ENCODE measurements at regions not wholly inside any gene's neighbourhood (a gene's known extent, or its start where the extent isn't known, plus 50 kb on each side); places are given as distances from the start of the nearest gene placed in this dataset.

DNA sequence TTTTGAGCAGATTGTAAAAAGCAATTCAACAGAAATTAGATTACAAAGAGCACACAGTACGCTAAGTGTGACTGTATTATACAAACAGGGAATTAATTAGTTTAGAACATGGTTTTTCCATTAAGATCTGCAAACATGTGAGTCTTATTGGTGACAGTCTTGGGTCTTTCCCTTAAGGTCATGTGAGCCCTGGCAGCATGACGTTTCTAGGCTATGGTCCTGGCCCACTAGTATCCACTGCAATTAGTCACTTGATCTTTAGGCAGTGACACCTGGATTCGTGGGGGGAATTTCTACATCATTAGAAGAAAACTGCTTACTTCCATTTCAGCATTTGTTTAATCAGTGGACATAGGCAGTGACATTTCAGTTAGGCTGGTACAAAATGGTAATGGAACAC, 360.2 kb upstream of the NR2F2 start:
- no peak for DNase-seq (ENCODE audit: low read depth)

DNA sequence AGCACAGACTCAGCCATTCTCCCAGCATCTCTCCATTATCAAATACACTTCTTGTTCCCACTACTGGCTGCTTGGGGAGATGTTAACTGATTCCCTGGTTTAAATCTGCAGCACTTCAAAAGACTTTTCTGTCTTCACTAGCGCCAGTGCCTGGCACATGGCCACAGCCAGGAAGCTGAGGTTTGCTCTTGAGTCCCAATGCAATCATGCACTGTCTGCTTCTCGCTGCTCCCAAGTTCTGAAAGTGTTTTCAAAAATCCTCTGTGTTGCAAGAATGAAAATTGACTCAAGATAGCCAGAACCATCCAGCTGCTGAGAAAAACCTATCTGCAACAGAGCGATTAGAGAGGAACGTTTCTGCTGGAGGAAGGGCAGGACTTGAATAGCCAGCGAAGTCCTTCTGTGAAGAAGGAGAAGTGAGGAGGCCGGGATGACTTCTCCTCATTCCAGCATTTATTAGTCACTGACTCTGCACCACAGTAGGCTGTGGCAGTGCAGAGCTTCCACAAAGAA, 358.4 kb upstream of the NR2F2 start:
- peak; percentile 29 for DNase-seq (ENCODE audit: low read depth)

DNA sequence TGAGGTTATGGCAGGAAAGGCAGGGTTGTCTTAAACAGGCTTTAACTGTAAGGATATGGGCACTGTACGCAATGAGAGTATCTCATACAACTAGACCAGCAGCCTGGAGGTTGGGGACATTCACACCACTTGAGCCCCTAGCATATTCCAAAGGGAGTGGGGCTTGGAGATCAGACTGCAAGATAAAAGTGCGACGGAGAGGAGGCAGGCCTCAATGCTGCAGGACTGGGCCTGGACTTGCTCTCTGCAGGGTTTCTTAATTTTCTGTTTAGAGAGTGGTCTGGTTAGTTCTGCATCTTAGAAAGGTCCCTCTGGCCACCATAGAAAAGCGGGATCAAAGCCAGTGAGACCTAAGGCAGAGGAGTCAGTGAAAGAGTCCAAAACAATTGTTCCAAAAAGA, 357.7 kb upstream of the NR2F2 start:
- no peak for DNase-seq (ENCODE audit: low read depth)

DNA sequence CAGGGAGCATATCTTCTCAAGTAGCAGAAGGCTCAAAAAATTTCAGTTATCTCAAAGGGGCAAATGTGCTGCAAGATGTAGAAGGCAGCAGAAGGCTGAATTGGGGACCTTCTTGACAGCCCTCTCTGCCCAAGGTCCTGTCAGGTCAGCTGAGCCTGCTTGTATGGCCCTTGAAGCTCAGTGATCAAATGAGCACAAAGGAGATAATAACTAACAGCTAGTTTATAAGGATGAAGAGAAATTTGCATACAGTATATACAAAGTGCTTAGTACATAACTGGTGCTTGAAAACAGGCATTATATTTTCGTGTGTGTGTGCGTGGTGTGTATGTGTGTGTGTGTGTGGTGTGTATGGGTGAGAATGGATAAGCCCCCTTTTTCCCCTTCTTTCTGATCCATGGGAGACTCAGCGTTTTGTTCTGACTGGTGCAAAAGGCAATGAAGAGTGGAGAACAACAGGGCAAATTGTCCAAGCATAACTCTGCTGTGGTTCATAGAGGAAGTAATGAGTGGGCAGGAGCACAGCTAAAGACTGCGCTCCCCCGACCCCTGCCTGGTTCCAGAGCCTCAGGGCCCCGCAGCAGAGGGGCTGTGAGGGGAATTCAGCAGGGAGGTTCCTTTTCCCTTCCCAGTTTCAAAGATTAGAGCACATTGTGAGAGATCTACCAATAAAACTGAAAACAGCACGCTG, 356.8 kb upstream of the NR2F2 start:
- DNase-seq (ENCODE audit: low read depth), result no peak

DNA sequence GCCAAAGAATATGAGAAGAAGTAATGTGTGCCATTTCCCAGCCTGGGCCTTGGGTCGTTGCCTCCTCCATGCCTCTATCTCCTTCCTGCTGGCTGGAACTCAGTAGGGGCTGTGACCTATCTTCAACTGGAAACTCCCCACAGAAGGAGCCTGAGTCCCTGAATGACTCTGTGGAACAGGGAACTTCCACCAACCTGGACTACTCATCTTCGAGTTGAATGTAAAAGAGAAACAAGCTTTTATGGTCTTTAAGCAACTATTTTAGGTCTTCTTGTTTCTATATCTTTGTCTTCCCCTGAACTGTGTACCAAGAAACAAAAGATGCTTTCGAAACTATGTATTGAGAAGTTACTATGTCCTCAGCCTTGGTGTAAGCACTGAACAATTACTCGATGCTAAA, 355.3 kb upstream of the NR2F2 start:
- DNase-seq (ENCODE audit: low read depth), result no peak

DNA sequence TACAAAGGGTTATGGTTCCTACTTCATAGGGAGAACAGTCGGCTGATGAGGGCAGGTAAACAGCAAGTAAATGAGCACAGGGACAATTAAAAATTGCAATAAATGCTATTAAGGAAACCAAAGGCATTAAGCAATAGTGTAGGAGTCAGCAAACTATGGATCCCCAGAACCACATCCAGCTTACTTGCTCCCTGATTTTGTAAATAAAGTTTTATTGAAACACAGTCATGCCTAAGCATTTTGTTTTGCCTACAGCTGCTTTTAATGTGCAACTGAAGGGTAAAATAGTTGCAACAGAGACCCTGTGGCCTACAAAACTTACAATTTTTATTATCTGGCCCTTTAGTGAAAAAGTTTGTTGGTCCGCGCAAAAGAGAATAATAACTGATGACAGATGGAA, 351.2 kb upstream of the NR2F2 start:
- DNase-seq (ENCODE audit: low read depth), result no peak

DNA sequence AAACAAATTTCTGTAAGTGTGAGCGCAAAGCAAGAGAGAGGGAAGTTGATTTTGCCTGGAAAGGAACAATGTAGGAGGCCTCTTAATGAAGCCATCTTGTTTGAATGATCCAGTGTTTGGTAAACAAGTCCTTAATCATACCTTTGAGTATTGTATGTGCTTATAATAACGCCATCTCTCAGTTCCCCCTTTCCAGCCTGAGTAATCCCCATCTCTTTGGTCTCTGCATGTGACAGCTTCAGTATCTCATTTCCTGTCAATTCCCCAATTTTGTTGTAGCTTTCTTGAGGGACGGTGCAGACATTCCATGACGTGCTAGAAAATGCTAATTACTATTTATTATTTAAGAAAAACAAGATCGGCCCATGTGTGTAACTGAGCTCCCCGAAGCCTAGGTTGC, 349.3 kb upstream of the NR2F2 start:
- no peak for DNase-seq (ENCODE audit: low read depth)

DNA sequence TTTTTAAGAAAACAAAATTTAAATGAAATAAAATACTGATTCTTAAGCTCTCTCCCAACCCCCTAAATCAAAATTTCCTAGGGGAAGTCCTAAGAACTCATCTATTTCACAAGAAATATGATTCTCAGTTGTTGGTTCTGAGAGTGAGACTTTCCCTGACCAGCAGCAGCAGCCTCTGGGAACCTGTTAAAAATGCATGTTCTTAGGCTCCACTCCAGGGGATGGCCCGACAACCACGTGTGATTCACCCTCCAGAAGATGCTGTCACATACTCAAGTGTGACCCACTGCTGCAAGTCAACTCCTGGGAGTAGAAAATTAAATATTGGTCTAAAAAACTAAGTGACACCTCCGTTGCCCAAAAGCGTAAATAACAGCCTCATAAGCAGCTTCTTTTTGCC, 343.2 kb upstream of the NR2F2 start:
- no peak for DNase-seq (ENCODE audit: low read depth)

DNA sequence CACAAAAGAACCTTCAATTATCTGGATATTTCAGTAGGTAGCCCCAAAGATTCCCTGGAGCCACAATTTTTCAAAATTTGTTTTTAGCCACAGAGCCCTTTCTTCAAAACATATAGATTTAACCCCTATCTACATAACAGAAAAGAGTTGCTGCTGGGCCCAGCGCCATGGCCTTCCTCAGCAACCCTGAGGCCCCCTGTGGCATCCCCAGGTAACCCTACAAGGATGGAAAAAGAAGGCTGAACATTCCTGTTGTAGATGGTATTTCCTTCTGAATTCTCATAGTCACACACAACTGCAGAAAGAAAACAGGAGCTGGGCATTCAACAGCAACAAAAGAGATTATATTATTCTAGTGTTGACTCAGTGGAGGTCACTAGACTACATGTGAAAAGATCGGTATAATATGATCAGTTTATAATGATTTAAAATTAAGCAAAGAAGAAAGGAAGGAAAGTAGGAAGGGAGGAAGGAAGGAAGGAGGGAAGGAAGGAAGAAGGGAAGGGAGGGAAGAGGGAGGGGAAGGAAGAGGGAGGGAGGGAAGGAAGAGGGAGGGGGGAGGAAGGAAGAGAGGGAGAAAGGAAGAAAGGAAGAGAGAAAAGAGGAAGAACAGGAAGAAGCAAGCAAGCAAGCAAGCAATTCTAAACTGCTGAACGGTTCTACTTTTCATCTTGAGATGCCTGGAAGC, 342.5 kb upstream of the NR2F2 start:
- no peak for DNase-seq (ENCODE audit: low read depth)

DNA sequence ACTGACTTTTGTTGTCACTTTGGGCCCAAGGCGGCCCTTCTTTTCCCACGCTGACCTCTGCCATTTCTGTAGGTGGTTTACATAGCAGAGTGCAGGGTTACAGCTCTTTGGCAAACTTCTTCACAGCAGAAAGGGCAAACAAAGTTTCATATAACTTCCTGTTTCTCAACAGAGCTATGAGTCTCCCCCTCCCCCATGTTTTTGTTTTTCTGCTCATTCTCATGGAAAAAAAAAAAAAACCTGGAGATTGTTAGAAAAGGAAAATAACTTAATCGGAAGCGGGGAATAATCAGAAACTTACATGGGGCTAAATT, 342.0 kb upstream of the NR2F2 start:
- DNase-seq (ENCODE audit: low read depth), result no peak

DNA sequence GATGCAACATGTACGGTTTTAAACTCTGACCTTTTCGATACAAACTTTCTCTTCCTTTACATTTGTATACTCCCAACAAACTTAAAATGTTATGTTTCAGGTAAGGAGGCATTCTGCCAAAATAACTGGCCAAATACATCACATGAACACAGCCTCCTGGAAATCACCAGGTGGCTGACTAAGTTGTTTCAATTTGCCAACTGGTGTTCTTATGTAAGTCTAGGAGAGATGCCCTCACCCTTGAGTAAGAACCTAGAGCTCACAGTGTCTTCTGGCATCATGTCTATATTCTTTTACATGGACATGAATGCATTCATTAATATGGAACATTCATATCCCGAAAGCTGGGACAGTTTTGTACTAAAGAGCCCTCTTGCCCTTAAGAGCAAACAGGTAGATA, 341.1 kb upstream of the NR2F2 start:
- DNase-seq (ENCODE audit: low read depth), result no peak

DNA sequence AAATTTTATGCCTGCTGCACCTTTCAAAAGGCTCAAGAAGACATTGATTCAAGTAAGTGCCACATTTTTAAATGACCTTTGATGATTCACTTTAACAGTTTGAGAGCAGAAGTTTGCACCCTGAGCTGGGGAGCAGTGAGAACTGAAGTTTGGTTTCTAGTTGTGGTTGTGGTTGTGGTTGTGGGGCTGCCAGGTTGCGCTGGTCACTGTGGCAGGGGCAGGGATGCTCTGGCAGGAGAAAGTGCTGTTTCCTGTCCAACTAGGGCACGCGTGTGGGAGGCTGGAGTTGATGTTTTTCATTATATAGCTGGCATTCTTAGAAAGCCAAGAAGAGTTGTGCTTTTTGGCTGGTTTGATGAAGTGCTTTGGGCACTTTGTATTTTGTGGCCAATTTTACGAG, 339.7 kb upstream of the NR2F2 start:
- no peak for DNase-seq (ENCODE audit: low read depth)

DNA sequence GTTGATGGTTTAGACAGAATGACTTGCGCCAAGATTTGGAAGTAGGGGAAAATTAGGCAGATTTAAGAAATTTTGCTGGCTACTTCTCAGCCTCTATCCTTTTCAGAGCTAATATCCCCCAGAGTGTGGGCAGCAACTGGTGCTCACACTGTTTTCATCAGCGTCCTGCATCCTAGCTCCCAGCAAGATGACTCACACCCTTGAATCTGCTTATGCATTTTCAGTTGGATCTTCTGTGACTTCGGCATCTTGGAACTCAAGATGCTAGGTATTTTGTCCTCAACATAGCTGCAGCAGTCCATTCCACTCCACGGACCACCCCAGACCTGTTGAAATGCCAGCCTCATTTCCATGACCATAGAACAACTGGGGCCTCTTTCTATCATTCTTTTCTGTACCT, 336.1 kb upstream of the NR2F2 start:
- DNase-seq (ENCODE audit: low read depth), result no peak

DNA sequence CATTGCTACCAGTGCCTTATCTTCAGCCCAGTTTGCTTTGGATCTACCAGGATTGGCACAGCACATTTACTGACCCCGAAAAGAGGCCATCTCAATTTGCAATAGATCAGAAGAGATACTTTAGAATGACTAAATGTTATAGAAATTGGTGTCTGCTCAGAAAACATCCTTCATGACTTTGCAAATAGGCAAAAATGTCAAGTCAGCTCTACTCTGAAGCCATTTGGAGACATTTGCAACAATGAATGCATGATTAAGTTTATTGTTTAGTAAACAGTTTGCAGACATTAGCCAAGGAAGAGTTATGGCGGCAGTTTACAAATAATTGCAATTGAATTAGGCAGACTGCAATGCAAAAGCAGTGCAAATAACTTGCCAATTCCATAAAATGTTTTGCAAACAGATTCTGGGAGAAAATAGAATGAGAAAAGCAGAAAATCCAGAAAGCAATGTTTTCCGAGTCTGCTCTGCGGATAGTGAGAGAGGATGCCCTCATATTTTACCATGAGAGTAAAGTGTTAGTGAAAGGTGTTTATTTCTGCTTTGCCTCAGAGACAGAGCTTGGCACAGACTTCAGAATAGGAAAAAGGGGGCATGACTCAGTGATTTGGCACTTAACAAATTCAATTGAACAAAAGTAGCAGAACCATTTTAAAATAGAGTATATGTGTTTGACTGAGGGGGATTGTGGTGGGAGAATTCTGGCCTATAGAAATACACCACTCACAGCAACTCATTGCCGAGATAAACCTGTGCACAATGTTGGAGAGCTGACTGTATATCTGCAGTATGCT, 334.9 kb upstream of the NR2F2 start:
- DNase-seq (ENCODE audit: low read depth), result no peak

DNA sequence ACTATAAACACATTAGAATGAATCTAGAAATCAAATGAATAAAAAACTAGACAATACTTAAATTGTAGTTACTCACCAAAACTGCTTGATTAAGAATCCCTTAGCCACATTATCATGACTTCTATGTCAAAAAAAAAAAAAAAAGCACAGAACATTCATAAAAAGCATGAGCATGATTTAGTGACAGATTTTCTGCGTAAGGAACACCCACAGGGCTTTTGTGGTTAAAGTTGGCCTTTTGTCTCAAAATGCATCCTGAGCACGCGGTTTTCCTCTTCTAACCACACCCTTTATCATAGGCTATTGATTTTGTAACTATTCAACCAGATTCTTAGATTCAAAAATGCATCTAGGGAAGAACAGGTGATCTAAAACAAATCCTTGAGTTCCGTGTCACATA, 334.0 kb upstream of the NR2F2 start:
- DNase-seq (ENCODE audit: low read depth), result no peak

DNA sequence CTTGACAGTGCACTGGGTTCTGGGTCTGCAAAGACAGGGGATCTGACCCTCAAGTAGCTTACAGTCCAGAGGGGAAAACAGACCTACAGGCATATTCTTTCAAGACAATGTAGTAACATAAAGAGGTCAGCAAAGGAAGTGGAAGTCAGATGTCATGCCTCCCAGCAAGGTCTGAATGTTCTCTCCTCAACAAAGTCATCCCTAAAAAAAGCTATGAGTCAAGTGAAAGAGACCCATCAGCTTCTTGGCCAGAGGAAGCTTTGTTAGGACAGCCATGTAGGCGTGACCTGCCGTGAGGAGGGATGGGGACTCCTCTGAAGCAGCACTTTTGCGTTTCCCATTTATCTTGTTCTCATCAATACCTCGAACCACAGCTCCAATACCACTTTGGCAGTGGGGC, 331.6 kb upstream of the NR2F2 start:
- no peak for DNase-seq (ENCODE audit: low read depth)

DNA sequence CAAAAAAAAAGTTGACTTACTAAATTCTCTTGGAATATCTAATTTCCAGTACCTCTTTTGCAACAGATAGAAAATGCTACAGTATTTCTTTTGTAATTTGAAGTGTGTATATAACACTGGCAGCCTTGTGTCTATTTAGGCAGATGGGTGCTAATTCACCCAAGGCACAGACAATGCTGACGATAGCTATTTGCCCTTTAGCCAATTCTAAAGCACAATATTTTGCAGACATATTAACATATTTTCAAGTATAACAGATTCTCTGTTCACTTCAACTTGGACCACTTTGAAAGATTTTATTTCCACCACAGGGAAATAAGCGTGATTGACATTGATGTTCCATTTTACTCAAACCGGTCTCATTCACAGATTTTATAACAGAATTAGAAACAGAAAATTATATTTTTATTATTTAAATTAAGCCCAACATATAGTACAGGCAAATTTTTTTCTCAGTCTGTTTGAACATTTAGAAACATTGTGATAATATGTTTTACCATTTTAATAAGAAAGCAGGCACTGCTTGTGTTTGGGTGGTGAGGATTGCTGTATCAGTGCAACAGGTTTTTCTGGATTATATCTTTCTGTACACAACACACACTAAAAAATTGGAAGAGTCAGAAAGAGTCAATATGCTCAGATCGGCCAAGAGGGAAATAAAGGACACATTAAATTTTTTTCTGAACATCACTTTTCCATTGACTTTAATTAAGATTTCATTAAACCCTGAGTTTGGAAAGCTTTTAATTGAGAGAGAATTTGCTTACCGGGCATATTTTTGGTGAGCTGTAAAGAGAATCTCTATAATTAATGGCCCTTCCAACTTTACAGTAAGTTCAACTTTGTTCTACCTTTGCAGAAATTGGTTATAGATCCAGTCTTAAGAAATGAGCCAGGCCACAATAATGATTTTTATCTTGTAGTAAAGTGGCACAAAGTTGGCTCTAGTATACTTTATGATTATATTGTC, 327.3 kb upstream of the NR2F2 start:
- no peak for DNase-seq (ENCODE audit: low read depth)

DNA sequence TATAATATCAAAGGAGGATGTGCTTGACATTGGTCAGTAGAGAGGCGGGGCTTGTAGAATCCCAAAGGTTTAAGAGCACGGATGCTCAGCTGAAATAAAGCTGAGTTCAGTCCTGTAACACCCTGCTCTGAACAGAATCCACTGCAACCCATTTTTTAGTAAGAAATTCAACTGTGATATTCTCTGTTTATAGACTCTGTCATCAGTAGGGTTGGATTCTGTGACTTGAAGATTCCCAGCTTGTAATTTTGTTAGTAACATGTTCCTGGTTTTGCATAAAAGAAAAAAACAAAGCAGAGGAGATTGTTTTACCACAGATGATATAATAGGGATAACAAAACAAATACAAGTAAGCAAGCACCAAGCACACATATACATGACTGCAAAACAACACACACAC, 324.6 kb upstream of the NR2F2 start:
- no peak for DNase-seq (ENCODE audit: low read depth)

DNA sequence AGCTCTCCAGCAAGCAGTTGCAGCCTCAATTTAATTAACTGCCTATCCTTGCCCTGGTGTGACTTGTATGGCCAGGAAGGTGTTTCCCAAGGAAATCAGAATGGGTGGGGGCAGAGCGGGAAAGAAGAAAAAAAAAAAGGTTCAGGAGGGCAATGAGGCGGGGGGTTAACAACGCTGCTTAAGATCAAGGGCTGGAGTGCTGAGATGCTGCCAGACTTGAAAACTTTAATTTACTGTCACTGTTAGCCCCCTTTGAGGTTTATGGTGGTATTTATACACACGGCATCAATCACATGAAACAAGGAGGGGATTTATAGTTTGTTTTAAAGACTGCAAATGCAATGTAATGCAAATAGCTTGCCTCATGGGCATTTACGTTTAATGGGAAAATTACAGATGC, 319.4 kb upstream of the NR2F2 start:
- no peak for DNase-seq (ENCODE audit: low read depth)

DNA sequence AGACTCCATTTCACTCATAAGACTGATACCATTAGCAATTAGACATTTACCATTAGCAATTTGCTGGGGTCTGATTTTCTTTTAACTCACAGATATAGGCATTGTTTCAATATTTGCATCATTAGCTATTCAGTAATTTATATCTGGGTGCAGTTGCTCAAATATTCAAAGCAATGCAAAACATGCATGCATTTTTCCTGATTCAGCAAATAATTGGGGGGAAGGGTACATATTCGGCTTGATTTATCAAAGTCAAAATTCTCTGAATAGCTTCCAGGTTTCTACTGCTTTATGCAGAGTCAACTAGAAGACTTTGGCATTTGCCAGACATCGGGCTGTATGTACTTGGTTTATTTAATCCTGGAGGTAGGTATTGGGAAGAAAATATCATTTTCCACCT, 315.6 kb upstream of the NR2F2 start:
- DNase-seq (ENCODE audit: low read depth), result no peak

DNA sequence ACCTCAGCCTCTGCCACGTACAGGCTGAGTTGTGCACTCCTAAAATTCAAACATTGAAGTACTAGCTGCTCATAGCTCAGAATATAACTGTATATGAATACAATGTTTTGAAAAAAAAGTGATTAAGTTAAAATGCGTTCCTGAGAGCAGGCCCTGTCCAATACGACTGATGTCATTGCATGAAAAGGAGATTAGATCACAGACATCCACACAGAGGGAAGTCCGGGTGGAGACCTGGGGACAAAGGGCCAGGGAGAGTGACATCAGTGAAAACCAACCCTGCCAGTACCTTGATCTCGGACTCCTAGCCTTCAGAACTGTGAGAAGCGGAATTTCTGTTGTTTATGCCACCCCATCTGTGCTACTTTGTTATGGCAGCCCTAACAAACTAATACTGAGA, 311.4 kb upstream of the NR2F2 start:
- no peak for DNase-seq (ENCODE audit: low read depth)

DNA sequence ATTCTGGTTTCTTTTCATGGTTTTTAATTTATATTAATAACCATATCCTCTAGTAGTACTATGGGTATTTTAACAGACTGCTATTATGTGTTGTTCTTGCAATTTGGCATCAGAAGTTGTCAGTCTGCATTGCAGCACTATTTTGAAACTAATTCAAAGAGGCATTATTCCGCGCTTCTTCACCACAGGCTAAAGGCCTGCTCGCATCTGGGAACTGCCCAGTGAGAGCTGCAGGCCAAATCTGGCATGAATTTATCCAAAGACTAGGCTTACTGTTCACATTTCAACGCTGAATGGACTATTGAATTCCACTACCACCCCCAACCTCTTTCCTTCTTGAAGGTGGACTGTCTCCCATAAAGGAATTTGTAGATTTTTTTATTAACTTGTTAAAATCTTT, 310.4 kb upstream of the NR2F2 start:
- no peak for DNase-seq (ENCODE audit: low read depth)
